ENCODE measurements at regions not wholly inside any gene's neighbourhood (a gene's known extent, or its start where the extent isn't known, plus 50 kb on each side); places are given as distances from the start of the nearest gene placed in this dataset.

- Histone ChIP-seq H3K27ac (no peak overlapping the region), H3K27me3 (replicated peaks) (no peaks in the 10 kb centered on the region), H3K4me3 (ENCODE audit: low read depth, low read length) (no peak overlapping the region), H3K36me3 (replicated peaks) (no peaks in the 10 kb centered on the region)
- in situ Hi-C loops (cut with HindIII; ENCODE audit: low pct_ligation_motif_present, low sequenced_read_pairs): no loop called here
- DNase-seq: no peak
- TF ChIP-seq CTCF (IDR thresholded peaks at IDR 0.05; ENCODE audit: low read depth, low read length, missing control alignments): no peak
Observed at GRCh38 chr1:217106231-217106901, 383.1 kb upstream of the ESRRG start.

- in situ Hi-C loops (cut with HindIII; ENCODE audit: low pct_ligation_motif_present, low sequenced_read_pairs): no loop called here
- H3K36me3 ChIP-seq (replicated peaks): no peaks in the 10 kb centered on the region
- TF ChIP-seq CTCF (IDR thresholded peaks at IDR 0.05; ENCODE audit: low read depth, low read length, missing control alignments): no peak
- no peak overlapping the region for H3K4me3 ChIP-seq (ENCODE audit: low read depth, low read length)
- DNase-seq: no peak
- no peaks in the 10 kb centered on the region for H3K27me3 ChIP-seq (replicated peaks)
- no peak overlapping the region for H3K27ac ChIP-seq
Observed at GRCh38 chr1:217105437-217105836, 382.2 kb upstream of the ESRRG start.

GRCh38 chr1:217097819-217098218, 374.6 kb upstream of the ESRRG start:
- H3K4me3 ChIP-seq (ENCODE audit: low read depth, low read length): no peak overlapping the region
- TF ChIP-seq CTCF (IDR thresholded peaks at IDR 0.05; ENCODE audit: low read depth, low read length, missing control alignments): no peak
- H3K36me3 ChIP-seq (replicated peaks): no peaks in the 10 kb centered on the region
- DNase-seq: no peak
- in situ Hi-C loops (cut with HindIII; ENCODE audit: low pct_ligation_motif_present, low sequenced_read_pairs): no loop called here
- H3K27ac ChIP-seq: no peak overlapping the region
- H3K27me3 ChIP-seq (replicated peaks): no peaks in the 10 kb centered on the region

GRCh38 chr1:217096200-217096599, 373.0 kb upstream of the ESRRG start:
- Histone ChIP-seq H3K27ac (no peak overlapping the region), H3K4me3 (ENCODE audit: low read depth, low read length) (no peak overlapping the region), H3K27me3 (replicated peaks) (no peaks in the 10 kb centered on the region), H3K36me3 (replicated peaks) (no peaks in the 10 kb centered on the region)
- no peak for TF ChIP-seq CTCF (IDR thresholded peaks at IDR 0.05; ENCODE audit: low read depth, low read length, missing control alignments)
- in situ Hi-C loops (cut with HindIII; ENCODE audit: low pct_ligation_motif_present, low sequenced_read_pairs): no loop called here
- DNase-seq: no peak

- no peaks in the 10 kb centered on the region for H3K36me3 ChIP-seq (replicated peaks)
- in situ Hi-C loops (cut with HindIII; ENCODE audit: low pct_ligation_motif_present, low sequenced_read_pairs): no loop called here
- no peak for DNase-seq
- H3K27ac ChIP-seq: no peak overlapping the region
- H3K27me3 ChIP-seq (replicated peaks): no peaks in the 10 kb centered on the region
- H3K4me3 ChIP-seq (ENCODE audit: low read depth, low read length): no peak overlapping the region
- no peak for TF ChIP-seq CTCF (IDR thresholded peaks at IDR 0.05; ENCODE audit: low read depth, low read length, missing control alignments)
Observed at GRCh38 chr1:217095050-217095622, 371.9 kb upstream of the ESRRG start.

- in situ Hi-C loops (cut with HindIII; ENCODE audit: low pct_ligation_motif_present, low sequenced_read_pairs): no loop called here
- H3K36me3 ChIP-seq (replicated peaks): no peaks in the 10 kb centered on the region
Observed at GRCh38 chr1:217091561-217091960, 368.3 kb upstream of the ESRRG start.

More at GRCh38 chr1:217091561-217091960, 368.3 kb upstream of the ESRRG start:
- Histone ChIP-seq H3K27me3 (replicated peaks) (no peaks in the 10 kb centered on the region), H3K27ac (no peak overlapping the region), H3K4me3 (ENCODE audit: low read depth, low read length) (no peak overlapping the region)
- no peak for DNase-seq
- TF ChIP-seq CTCF (IDR thresholded peaks at IDR 0.05; ENCODE audit: low read depth, low read length, missing control alignments): no peak
